ENCODE measurements at regions not wholly inside any gene's neighbourhood (a gene's known extent, or its start where the extent isn't known, plus 50 kb on each side); places are given as distances from the start of the nearest gene placed in this dataset.

- no peak for TF ChIP-seq TAF1 (IDR thresholded peaks at IDR 0.05; ENCODE audit: low read depth, low read length)
- TF ChIP-seq POLR2A (IDR thresholded peaks at IDR 0.05; ENCODE audit: low read depth, low read length), result no peak
- no peak for TF ChIP-seq SPI1 (IDR thresholded peaks at IDR 0.05; ENCODE audit: low read depth, low read length)
These were observed 136.3 kb downstream of the KCNJ12 start for GRCh38 chr17:21512307-21513011.
